HUES64 (cell line): ENCODE measurements at regions not wholly inside any gene's neighbourhood (a gene's known extent, or its start where the extent isn't known, plus 50 kb on each side); places are given as distances from the start of the nearest gene placed in this dataset.

Source experiments
- H3K27ac ChIP-seq: 2 replicates; pipeline ENCODE4 v1.7.0; 2013; ENCODE audit warnings: low read depth, low read length, inconsistent platforms
- H3K27me3 ChIP-seq: 2 replicates; pipeline ENCODE4 v1.6.1; 2013; ENCODE audit warnings: mild to moderate bottlenecking, low read length; ENCODE audit not compliant: insufficient read depth
- H3K36me3 ChIP-seq: 2 replicates; pipeline ENCODE4 v1.6.1; 2013; ENCODE audit warnings: mild to moderate bottlenecking, low read length; ENCODE audit not compliant: insufficient read depth
- H3K4me1 ChIP-seq: 2 replicates; pipeline ENCODE4 v1.6.1; 2013; ENCODE audit warnings: mild to moderate bottlenecking, low read length, moderate library complexity; ENCODE audit not compliant: insufficient read depth
- H3K4me3 ChIP-seq: 2 replicates; pipeline ENCODE4 v1.5.1; 2013; ENCODE audit warnings: mild to moderate bottlenecking, low read length, moderate library complexity
- H3K9ac ChIP-seq: 2 replicates; pipeline ENCODE4 v1.6.1; 2013; ENCODE audit warnings: mild to moderate bottlenecking, low read depth, low read length
- H3K9me3 ChIP-seq: 2 replicates; pipeline ENCODE4 v1.6.1; 2013; ENCODE audit warnings: low read depth, low read length; ENCODE audit not compliant: insufficient read depth
- WGBS: fragments of 150-250, 120-280 bp; methylation state at CpG from one replicate; pipeline ENCODE4 v1.1.7; 2013; ENCODE audit warnings: missing lambda C conversion rate; 5-methylcytosine and 5-hydroxymethylcytosine counted together

- no peaks in the 10 kb centered on the region for H3K36me3 ChIP-seq
These were observed 113.6 kb upstream of the COL5A2 start for GRCh38 chr2:189293164-189293563.

GRCh38 chr2:189297446-189297845 lies 117.9 kb upstream of the COL5A2 start:
- Histone ChIP-seq H3K9me3 (no peaks in the 10 kb centered on the region), H3K36me3 (no peaks in the 10 kb centered on the region), H3K27ac (no peak overlapping the region), H3K4me1 (no peaks in the 10 kb centered on the region), H3K4me3 (no peak overlapping the region), H3K9ac (no peak overlapping the region), H3K27me3 (no peaks in the 10 kb centered on the region)

More at GRCh38 chr2:189293164-189293563, 113.6 kb upstream of the COL5A2 start:
- H3K4me1 ChIP-seq = peaks cover 5% of the 10 kb centered on the region; the same call in 1 of the 2 replicates
- no peak overlapping the region for H3K27ac ChIP-seq
- peaks cover 5% of the 10 kb centered on the region for H3K9me3 ChIP-seq
- H3K4me3 ChIP-seq = no peak overlapping the region
- 100% methylated on average over 2 of the region's 3 CpGs for WGBS
- no peak overlapping the region for H3K9ac ChIP-seq
- no peaks in the 10 kb centered on the region for H3K27me3 ChIP-seq

GRCh38 chr2:189298038-189298437 lies 118.5 kb upstream of the COL5A2 start:
- Histone ChIP-seq H3K9me3 (no peaks in the 10 kb centered on the region), H3K9ac (no peak overlapping the region), H3K27me3 (no peaks in the 10 kb centered on the region), H3K4me3 (no peak overlapping the region), H3K27ac (no peak overlapping the region), H3K36me3 (no peaks in the 10 kb centered on the region), H3K4me1 (no peaks in the 10 kb centered on the region)
- WGBS = 89% methylated on average over 1 of the region's 1 CpG

DNA sequence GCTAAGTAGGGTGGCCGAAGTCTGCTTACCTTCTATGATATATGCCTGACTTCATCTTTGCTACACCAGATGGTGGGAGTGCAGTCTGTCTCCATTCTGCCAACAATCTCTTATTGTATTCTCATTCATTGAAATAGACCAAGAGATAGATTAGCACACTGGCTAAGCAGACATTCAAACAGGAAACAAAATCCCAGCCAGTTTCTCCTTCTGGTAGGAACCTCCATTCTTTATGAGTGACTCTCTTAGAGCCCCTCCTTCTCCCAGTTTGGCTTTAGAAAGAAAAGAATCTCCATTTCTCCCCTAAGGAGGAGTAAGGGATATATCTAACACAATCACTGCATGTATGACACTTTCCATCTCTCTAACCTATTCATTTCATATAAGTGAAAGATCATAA lies 118.9 kb upstream of the COL5A2 start:
- Histone ChIP-seq H3K9ac (no peak overlapping the region), H3K36me3 (no peaks in the 10 kb centered on the region), H3K4me1 (no peaks in the 10 kb centered on the region), H3K9me3 (no peaks in the 10 kb centered on the region), H3K4me3 (no peak overlapping the region), H3K27me3 (no peaks in the 10 kb centered on the region), H3K27ac (no peak overlapping the region)
- 100% methylated on average over 1 of the region's 1 CpG for WGBS

GRCh38 chr2:189299974-189300373 lies 120.4 kb upstream of the COL5A2 start:
- Histone ChIP-seq H3K4me1 (no peaks in the 10 kb centered on the region), H3K27ac (no peak overlapping the region)
- 87% methylated on average over 1 of the region's 1 CpG for WGBS

DNA sequence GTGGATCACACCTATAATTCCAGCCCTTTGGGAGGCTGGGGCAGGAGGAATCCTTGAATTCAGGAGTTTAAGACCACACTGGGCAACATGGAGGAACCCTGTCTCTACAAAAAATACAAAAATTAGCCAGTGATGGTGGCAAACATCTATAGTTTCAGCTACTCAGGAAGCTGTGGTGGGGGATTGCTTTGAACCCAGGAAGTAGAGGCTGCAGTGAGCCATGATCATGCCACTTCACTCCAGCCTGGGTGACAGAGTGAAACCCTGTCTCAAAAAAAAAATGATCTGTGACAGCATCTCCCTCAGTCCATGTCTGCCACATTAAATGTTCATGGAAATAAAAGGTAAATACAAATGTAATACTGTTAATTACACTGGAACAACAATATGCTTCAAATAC lies 121.4 kb upstream of the COL5A2 start:
- H3K9me3 ChIP-seq = no peaks in the 10 kb centered on the region
- H3K4me1 ChIP-seq = no peaks in the 10 kb centered on the region
- H3K27me3 ChIP-seq = no peaks in the 10 kb centered on the region
- H3K36me3 ChIP-seq = no peaks in the 10 kb centered on the region
- no peak overlapping the region for H3K4me3 ChIP-seq
- H3K9ac ChIP-seq = no peak overlapping the region
- no peak overlapping the region for H3K27ac ChIP-seq

More at GRCh38 chr2:189299974-189300373, 120.4 kb upstream of the COL5A2 start:
- H3K4me3 ChIP-seq = no peak overlapping the region
- no peaks in the 10 kb centered on the region for H3K36me3 ChIP-seq
- no peak overlapping the region for H3K9ac ChIP-seq
- no peaks in the 10 kb centered on the region for H3K9me3 ChIP-seq
- no peaks in the 10 kb centered on the region for H3K27me3 ChIP-seq

DNA sequence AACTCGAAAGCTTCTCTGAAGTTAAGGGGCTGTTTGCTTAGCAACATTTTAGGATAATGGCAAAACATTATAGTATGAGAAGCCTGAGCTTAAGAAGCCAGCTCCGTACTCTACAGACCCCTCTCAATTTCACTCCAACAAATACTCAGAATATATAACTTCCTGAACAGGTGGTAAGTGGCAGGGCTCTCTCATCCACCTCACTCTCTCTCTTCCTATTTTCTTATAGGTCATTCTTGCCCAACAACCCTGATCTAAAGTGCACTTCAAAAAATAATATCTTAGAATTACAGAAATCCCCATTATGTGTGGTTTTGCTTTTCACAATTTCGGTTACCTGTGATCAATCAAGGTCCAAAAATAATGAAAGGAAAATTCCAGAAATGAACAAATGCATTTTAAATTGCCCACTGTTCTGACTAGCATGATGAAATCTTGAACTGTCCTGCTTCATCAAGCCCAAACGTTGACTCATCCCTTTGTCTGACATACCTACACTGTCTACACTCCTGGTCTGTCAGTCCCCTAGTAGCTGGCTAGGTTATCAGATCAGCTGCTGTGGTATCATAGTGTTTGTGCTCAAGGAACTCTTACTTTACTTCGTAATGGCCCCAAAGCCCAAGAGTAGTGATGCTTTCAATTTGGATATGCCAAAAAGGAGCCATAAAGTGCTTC lies 122.8 kb upstream of the COL5A2 start:
- no peak overlapping the region for H3K9ac ChIP-seq
- no peak overlapping the region for H3K4me3 ChIP-seq
- WGBS = 88% methylated on average over 4 of the region's 5 CpGs
- no peaks in the 10 kb centered on the region for H3K4me1 ChIP-seq
- no peaks in the 10 kb centered on the region for H3K9me3 ChIP-seq
- H3K27me3 ChIP-seq = no peaks in the 10 kb centered on the region
- no peak overlapping the region for H3K27ac ChIP-seq
- H3K36me3 ChIP-seq = no peaks in the 10 kb centered on the region

DNA sequence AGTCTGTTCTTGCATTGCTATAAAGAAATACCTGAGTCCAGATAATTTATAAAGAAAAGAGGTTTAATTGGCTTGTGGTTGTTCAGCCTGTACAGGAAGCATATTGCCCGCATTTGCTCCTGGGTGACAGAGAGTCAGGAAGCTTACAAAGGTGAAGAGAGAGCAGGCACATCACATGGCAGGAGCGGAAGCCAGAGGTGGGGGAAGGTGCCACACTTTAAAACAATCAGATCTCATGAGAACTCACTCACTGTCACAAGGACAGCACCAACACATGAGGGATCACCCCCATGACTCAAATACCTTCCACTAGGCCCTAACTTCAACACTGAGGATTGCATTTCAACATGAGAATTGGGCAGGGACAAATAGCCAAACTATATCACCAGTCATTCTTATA lies 124.8 kb upstream of the COL5A2 start:
- H3K36me3 ChIP-seq = no peaks in the 10 kb centered on the region
- no peak overlapping the region for H3K9ac ChIP-seq
- H3K4me3 ChIP-seq = no peak overlapping the region
- H3K4me1 ChIP-seq = no peaks in the 10 kb centered on the region
- no peak overlapping the region for H3K27ac ChIP-seq
- no peaks in the 10 kb centered on the region for H3K9me3 ChIP-seq
- no peaks in the 10 kb centered on the region for H3K27me3 ChIP-seq
- WGBS = 93% methylated on average over 2 of the region's 2 CpGs

DNA sequence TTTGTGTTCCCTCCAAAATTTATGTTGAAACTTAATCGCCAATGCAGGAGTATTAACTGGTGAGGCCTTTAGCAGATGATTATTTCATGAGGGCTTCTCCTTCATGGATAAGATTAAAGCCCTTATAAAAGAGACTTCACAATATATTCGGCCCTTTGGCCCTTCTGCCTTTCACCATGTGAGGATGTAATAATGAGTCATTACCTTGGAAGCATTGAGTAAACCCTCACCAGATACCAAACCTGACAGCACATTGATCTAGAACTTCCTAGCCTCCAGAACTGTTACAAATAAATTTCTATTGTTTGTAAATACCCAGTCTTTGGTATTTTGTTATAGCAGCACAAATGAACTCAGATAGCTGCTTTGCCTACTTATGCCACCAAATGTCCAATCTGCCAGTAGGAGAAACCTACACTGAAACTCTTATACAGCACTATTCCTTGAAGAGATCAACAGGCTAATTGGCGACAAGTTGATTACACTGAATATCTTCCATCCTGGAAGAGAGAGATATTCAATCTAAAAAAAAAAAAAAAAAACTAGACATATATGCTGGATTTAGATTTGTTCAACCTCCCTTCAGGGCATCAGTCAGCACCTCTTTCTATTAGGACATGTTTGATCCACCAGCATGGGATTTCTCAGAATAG lies 125.9 kb upstream of the COL5A2 start:
- H3K27ac ChIP-seq = no peak overlapping the region
- H3K4me3 ChIP-seq = no peak overlapping the region
- H3K36me3 ChIP-seq = no peaks in the 10 kb centered on the region

DNA sequence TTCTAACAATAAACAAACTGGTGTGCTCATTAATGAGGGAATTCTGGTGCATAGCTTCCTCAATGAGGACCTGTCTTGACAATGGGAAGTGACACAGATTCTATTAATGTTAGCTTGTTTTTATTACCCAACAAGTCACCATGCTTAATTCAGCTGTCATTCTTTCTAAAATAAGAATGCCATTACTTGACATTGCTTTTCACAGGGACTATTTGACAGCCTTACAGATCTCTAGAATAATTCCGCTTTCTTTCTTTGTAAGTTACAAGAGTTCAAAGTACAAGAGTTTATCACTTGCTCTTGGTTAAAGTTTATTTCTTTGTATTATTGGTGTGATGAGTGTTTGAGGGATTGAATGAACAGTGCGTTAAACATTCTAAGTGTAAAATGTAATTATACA lies 127.0 kb upstream of the COL5A2 start:
- 100% methylated on average over 1 of the region's 2 CpGs for WGBS
- Histone ChIP-seq H3K4me3 (no peak overlapping the region), H3K9ac (no peak overlapping the region), H3K4me1 (no peaks in the 10 kb centered on the region), H3K9me3 (no peaks in the 10 kb centered on the region), H3K27ac (no peak overlapping the region), H3K27me3 (no peaks in the 10 kb centered on the region), H3K36me3 (no peaks in the 10 kb centered on the region)

More for the DNA sequence above, 125.9 kb upstream of the COL5A2 start:
- Histone ChIP-seq H3K27me3 (no peaks in the 10 kb centered on the region), H3K9me3 (no peaks in the 10 kb centered on the region), H3K9ac (no peak overlapping the region), H3K4me1 (no peaks in the 10 kb centered on the region)
- 95% methylated on average over 3 of the region's 3 CpGs for WGBS

- Histone ChIP-seq H3K36me3 (no peaks in the 10 kb centered on the region), H3K9ac (no peak overlapping the region), H3K27me3 (no peaks in the 10 kb centered on the region), H3K4me1 (no peaks in the 10 kb centered on the region), H3K9me3 (no peaks in the 10 kb centered on the region), H3K4me3 (no peak overlapping the region), H3K27ac (no peak overlapping the region; the same call in 1 of the 2 replicates)
- WGBS = 90% methylated on average over 3 of the region's 3 CpGs
These were observed 128.7 kb upstream of the COL5A2 start for GRCh38 chr2:189308056-189308790.
